ENCODE measurements at regions not wholly inside any gene's neighbourhood (a gene's known extent, or its start where the extent isn't known, plus 50 kb on each side); places are given as distances from the start of the nearest gene placed in this dataset.

DNA sequence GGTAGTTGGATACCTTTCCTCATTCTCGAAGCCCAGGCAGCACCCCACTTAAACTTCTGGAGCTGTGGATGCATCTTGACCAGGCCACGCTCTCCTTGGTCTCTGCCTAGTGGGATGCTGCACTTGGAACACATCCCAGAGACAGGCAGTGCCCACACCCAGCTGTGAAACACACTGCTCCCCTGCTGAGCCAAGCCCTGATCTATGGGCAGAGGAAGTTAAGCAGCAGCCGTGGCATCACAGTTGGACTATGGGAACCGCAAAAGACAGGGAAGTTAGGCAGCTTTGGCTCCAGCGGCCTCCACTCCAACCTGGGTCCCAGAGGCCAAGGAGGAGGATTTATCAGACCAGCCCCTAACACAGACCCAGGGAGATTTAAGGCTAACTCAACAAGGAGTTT lies 284.8 kb upstream of the CCL2 start:
- TF ChIP-seq TCF12 (IDR thresholded peaks at IDR 0.05; ENCODE audit: low read depth) (no peak), TAF1 (IDR thresholded peaks at IDR 0.05; ENCODE audit: low read depth) (no peak), RAD21 (IDR thresholded peaks at IDR 0.05; ENCODE audit: low read depth) (no peak)

All from Ishikawa (cell line).